ENCODE measurements at regions not wholly inside any gene's neighbourhood (a gene's known extent, or its start where the extent isn't known, plus 50 kb on each side); places are given as distances from the start of the nearest gene placed in this dataset.

DNA sequence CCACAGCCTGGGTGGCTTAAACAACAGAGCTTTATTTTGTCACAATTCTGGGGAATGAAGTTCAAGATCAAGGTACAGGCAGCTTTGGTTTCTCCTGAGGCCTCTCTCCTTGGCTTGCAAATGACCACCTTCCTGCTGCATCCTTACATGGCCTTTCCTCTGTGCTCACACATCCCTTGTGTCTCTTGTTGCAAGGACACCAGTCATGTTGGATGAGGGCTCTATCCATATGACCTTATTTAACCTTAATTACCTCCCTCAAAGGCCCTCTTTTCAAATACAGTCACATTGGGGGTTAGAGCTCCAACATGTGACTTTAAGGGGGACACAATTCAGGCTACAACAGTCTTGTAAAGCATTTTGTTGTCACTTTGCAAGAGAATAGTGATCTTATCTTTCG is 65.0 kb upstream of the PLXNA4 start:
- DNase-seq (ENCODE audit: low read depth, low spot score): no peak
- H3K4me1 ChIP-seq (ENCODE audit: control insufficient read depth, extremely low read depth, insufficient read depth, low read length): no peaks in the 10 kb centered on the region

DNA sequence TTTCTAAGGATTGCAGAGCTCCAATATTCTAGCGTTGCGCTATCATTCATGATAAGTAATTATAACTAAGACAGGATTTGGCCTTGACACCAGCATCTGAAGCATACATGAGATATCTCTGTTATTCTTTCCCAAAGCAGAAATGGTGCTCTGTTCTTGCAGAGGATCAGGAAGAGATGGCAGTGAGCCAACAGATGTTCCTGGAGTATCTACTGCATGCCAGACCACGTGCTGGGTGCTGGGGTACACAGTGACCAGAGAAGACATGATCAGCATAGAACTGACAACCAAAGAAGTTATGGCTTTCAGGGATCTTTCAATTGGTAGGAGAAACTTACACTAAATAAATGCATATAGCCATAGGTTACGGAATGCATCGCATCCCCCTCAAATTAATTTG is 63.7 kb upstream of the PLXNA4 start:
- Histone ChIP-seq H3K9me1 (ENCODE audit: control insufficient read depth, extremely low read depth, insufficient read depth, low read length) (no peaks in the 10 kb centered on the region), H2AFZ (ENCODE audit: control insufficient read depth, low read length) (no peak overlapping the region), H3K9ac (ENCODE audit: control insufficient read depth, extremely low read depth, insufficient read depth, low read length) (no peak overlapping the region), H3K4me1 (ENCODE audit: control insufficient read depth, extremely low read depth, insufficient read depth, low read length) (no peaks in the 10 kb centered on the region), H3K4me2 (ENCODE audit: control insufficient read depth, extremely low read depth, insufficient read depth, low read depth, low read length) (no peak overlapping the region), H3K27ac (ENCODE audit: control insufficient read depth, insufficient read depth, low read length) (no peak overlapping the region), H4K20me1 (ENCODE audit: control insufficient read depth, extremely low read depth, insufficient read depth, low read length) (no peaks in the 10 kb centered on the region), H3K27me3 (ENCODE audit: control insufficient read depth, extremely low read depth, insufficient read depth, low read length) (no peaks in the 10 kb centered on the region), H3K79me2 (ENCODE audit: control insufficient read depth, insufficient read depth, low read length) (no peaks in the 10 kb centered on the region), H3K9me3 (ENCODE audit: control insufficient read depth, low read depth, low read length) (no peaks in the 10 kb centered on the region), H3K4me3 (ENCODE audit: control insufficient read depth in 2 of 3, extremely low read depth in 1 of 3, insufficient read depth in 2 of 3, low read depth in 1 of 3, low read length in 3 of 3) (no peak overlapping the region), H3K36me3 (ENCODE audit: control insufficient read depth in 2 of 2, extremely low read depth in 1 of 2, insufficient read depth in 2 of 2, low read length in 2 of 2) (no peaks in the 10 kb centered on the region)
- no peak for FAIRE-seq
- DNase-seq (ENCODE audit: low read depth, low spot score): no peak
- dilution Hi-C loops (cut with MboI; ENCODE audit: extremely low pct_ligation_motif_present, low sequenced_read_pairs): no loop called here
- TF ChIP-seq EZH2 (IDR thresholded peaks at IDR 0.05; ENCODE audit: low read length): no peak
- TF ChIP-seq, protein P1, sequence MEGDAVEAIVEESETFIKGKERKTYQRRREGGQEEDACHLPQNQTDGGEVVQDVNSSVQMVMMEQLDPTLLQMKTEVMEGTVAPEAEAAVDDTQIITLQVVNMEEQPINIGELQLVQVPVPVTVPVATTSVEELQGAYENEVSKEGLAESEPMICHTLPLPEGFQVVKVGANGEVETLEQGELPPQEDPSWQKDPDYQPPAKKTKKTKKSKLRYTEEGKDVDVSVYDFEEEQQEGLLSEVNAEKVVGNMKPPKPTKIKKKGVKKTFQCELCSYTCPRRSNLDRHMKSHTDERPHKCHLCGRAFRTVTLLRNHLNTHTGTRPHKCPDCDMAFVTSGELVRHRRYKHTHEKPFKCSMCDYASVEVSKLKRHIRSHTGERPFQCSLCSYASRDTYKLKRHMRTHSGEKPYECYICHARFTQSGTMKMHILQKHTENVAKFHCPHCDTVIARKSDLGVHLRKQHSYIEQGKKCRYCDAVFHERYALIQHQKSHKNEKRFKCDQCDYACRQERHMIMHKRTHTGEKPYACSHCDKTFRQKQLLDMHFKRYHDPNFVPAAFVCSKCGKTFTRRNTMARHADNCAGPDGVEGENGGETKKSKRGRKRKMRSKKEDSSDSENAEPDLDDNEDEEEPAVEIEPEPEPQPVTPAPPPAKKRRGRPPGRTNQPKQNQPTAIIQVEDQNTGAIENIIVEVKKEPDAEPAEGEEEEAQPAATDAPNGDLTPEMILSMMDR (optimal IDR thresholded peaks at IDR 0.05 in 1 of 3, IDR thresholded peaks at IDR 0.05 in 1 of 3, conservative IDR thresholded peaks at IDR 0.05 in 1 of 3; ENCODE audit: extremely low read depth in 1 of 3, insufficient read depth in 2 of 3, low read length in 3 of 3): no peak

More for the DNA sequence above, 65.0 kb upstream of the PLXNA4 start:
- Histone ChIP-seq H3K36me3 (ENCODE audit: control insufficient read depth in 2 of 2, extremely low read depth in 1 of 2, insufficient read depth in 2 of 2, low read length in 2 of 2) (no peaks in the 10 kb centered on the region), H4K20me1 (ENCODE audit: control insufficient read depth, extremely low read depth, insufficient read depth, low read length) (no peaks in the 10 kb centered on the region), H3K9ac (ENCODE audit: control insufficient read depth, extremely low read depth, insufficient read depth, low read length) (no peak overlapping the region), H3K79me2 (ENCODE audit: control insufficient read depth, insufficient read depth, low read length) (no peaks in the 10 kb centered on the region), H3K4me2 (ENCODE audit: control insufficient read depth, extremely low read depth, insufficient read depth, low read depth, low read length) (no peak overlapping the region), H3K9me1 (ENCODE audit: control insufficient read depth, extremely low read depth, insufficient read depth, low read length) (no peaks in the 10 kb centered on the region), H3K4me3 (ENCODE audit: control insufficient read depth in 2 of 3, extremely low read depth in 1 of 3, insufficient read depth in 2 of 3, low read depth in 1 of 3, low read length in 3 of 3) (no peak overlapping the region), H2AFZ (ENCODE audit: control insufficient read depth, low read length) (no peak overlapping the region), H3K9me3 (ENCODE audit: control insufficient read depth, low read depth, low read length) (no peaks in the 10 kb centered on the region), H3K27ac (ENCODE audit: control insufficient read depth, insufficient read depth, low read length) (no peak overlapping the region), H3K27me3 (ENCODE audit: control insufficient read depth, extremely low read depth, insufficient read depth, low read length) (no peaks in the 10 kb centered on the region)
- no peak for FAIRE-seq
- TF ChIP-seq, protein P1 (optimal IDR thresholded peaks at IDR 0.05 in 1 of 3, IDR thresholded peaks at IDR 0.05 in 1 of 3, conservative IDR thresholded peaks at IDR 0.05 in 1 of 3; ENCODE audit: extremely low read depth in 1 of 3, insufficient read depth in 2 of 3, low read length in 3 of 3): no peak
- no peak for TF ChIP-seq EZH2 (IDR thresholded peaks at IDR 0.05; ENCODE audit: low read length)
- dilution Hi-C loops (cut with MboI; ENCODE audit: extremely low pct_ligation_motif_present, low sequenced_read_pairs): no loop called here

Data from keratinocyte (primary cell).